GM12892 (cell line): ENCODE measurements at regions not wholly inside any gene's neighbourhood (a gene's known extent, or its start where the extent isn't known, plus 50 kb on each side); places are given as distances from the start of the nearest gene placed in this dataset.

ENCODE experiments used
- POLR2A ChIP-seq: IDR thresholded peaks from 2 replicates; pipeline ENCODE4 v1.6.1; 2011; ENCODE audit warnings: low read depth, low read length, control low read depth
- POLR2AphosphoS5 ChIP-seq: IDR thresholded peaks from 2 replicates; pipeline ENCODE4 v1.6.1; 2011; ENCODE audit warnings: low read depth, low read length, control low read depth

DNA sequence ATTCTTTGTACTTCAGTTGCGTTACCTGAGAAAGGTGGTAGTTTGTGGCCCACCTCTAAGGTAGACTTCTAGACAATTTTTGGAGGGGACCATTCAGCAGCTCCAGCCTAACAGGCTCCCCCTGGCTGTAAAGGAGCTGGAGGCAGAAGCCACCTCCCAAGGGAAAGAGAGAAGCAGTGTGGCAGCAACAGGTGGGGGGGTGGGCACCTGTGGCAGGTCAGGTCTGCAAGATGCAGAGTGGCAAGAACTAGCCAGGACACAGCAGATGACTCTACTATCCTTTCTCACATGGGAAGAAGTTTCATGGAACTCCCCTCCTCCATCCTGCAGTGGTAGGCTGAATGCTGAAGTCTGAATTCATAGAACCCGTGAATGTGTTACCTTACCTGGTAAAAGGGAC lies 148.3 kb upstream of the DTNBP1 start:
- TF ChIP-seq POLR2A: no peak
- TF ChIP-seq POLR2AphosphoS5: no peak
